ENCODE measurements at regions not wholly inside any gene's neighbourhood (a gene's known extent, or its start where the extent isn't known, plus 50 kb on each side); places are given as distances from the start of the nearest gene placed in this dataset.

GRCh38 chr21:28641731-28642130 lies 350.9 kb downstream of the LTN1 start:
- DNase-seq (ENCODE audit: low spot score) = no peak

DNA sequence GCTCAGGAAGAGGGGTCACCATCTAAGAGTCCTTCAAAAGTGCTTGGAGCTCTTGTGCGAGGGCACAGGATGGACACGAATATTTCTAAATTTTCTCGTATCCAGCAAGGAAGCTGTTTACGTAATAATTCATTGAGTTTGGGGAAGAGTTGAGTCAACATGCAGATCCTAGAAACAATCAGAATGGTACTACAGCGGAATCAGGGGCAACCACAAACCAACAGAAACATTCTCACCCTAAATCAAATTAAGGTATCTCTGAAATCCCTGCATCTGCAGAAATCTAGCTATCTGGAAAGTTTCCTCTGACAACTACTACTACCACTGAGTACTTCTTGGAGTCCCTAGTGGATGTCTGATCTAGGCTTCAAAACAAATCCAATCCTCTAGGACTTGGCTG lies 352.4 kb downstream of the LTN1 start:
- DNase-seq (ENCODE audit: low spot score) = no peak

GRCh38 chr21:28639737-28640136 lies 352.9 kb downstream of the LTN1 start:
- DNase-seq (ENCODE audit: low spot score) = no peak

DNA sequence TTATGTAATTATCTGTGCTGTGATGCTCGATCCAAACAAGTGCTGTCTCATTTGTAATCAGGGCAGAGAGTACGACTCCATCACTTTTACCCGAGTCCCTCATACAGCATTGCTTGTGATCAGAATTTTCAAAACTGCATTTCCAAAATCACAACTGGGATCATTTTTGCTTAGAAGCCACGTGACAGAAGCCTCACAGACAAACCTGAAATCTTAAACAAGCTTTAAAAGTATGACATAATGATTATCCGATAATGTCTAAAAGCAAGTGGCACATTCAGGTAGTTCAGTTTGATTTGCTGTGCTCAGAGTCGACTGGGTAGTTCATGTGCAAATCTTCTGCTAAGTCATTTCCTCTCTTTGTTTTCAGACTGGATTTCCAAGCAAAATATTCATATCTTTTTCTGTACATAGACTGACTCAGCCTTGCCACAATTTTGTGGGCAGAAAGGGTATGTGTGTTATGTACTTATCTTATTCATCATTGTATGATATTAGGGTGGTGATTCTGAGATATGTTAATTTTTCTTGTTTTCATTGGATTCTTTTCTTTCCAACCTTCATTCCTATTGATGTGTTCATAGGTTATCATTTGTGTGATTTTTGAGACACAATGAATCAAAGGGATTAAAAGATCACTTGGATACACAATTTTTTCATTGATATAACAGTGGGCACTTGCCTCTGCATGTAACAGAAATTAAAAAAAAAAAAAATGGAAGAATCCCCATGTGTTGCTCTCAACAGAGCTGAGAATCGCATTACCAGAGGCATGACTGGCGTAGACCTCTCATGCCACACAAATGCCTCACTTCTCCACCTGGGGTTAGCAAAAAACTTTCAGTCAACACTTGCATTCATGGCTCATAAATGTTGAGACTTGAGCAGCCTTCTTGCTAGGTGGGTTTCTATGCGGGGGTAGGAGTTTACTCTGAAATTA lies 355.7 kb downstream of the LTN1 start:
- DNase-seq (ENCODE audit: low spot score) = no peak

GRCh38 chr21:28635541-28635940 lies 357.1 kb downstream of the LTN1 start:
- DNase-seq (ENCODE audit: low spot score) = no peak

DNA sequence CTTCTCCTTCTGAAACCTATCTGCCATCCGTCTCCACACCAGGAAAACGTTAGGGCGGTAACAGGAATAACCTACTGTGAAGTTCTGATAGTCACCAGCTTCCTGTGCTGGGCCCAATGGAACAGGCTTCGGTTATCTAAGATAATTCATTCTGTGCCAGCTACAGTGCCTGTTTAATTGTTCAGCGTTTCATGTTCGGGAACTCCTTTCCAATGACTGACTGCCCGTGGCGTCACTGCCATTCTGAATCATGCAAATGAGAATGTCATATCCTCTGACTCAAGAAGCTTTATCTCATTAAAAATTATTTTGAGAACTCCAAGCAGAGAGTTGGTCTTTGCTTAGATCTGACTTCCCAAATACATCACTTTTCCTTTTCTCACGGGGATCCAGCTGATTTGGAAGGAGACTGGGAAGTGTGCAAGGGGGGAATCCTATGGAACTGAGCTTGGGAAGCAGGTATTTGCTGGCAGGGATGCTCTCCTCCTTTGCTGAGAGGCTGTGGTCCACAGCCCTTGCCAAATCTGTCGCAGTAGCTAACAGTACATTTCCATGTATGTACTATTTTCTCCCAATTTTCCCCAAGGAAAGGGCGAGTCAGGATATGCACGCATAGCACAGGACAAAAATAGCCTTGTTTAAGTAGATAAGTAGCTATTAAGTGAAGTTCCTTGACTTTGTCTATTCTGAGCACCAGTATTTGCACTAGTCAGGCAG lies 358.7 kb downstream of the LTN1 start:
- no peak for DNase-seq (ENCODE audit: low spot score)

DNA sequence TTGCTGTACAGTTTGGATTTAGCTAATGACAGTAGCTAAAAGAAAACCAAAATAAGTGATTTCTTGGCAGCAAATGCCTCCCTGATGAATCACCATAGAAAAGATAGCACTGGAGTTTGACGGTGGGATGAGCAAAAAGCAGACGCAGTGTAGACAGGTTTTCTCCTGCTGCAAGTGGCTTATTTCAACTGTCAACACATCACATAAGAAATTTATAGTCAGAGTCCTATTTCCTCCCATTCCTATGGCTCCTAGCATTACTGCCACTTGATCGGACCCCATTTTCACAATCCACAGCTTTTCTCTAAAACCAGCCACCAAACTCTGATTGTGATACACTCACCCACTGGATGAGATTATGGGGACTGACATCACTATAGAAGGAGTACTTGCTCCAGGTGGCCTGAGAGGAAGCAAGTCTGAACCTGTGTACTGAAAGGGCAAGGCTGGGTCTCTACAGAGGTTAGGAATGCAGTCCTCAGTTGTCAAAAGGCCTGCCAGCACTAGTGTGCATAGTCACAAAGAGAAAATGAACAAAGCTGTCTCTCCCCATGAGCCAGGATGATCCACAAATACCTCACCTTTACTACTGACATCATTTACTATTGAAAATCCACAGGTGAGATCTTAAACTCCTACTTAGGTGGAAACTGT lies 359.8 kb downstream of the LTN1 start:
- DNase-seq (ENCODE audit: low spot score) = no peak

DNA sequence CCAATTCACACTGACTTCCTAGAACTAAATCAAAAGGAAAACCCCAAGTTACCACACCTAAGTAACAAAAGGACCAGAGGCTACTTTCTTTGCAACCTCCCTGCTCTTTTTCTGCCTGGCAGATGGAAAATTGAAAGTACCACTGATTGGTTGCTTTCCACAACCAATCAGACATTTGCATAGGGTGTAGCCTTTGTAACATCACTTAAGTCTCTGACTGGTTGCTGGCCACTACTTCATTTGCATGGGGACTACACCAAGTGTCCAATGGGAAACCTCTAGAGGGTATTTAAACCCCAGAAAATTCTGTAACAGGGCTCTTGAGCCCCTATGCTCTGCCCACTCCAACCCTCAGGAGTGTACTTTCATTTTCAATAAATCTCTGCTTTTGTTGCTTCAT lies 365.0 kb downstream of the LTN1 start:
- no peak for DNase-seq (ENCODE audit: low spot score)

DNA sequence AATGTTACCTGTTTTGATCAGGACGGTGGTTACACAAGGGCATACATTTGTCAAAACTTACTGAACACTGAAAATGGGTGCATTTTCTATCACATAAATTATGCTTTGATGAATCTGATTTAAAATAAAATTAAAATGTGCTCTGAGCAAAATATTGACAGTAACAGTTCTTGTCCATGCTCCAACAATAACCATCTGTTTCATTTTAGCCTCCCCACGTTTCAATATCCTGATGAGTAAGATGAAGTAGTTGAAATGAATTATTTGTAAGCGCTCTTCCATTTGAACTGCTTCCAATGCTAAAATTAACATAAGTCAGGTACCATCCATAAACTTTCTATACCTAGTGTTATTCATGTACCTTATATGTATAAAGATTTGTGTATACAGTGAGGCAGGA lies 365.4 kb downstream of the LTN1 start:
- no peak for DNase-seq (ENCODE audit: low spot score)

DNA sequence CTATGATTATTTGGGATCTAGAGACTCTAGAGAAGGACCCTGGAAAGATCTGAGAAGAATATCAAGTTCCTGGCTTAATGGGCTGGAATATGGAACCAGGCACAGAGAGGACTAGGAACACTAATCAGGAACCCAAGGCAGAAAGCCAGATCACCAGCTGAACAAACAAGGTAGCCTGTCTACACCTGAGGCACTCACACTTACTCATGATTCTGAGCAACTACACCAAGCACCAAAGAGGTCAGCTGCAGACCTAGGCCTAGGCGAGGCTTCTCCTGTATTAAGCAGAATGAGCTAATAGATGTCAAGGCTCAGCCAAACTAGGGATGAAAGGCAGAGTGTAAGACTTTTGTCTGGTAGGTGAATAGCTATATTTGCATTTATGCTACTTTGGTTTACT lies 368.1 kb downstream of the LTN1 start:
- no peak for DNase-seq (ENCODE audit: low spot score)

DNA sequence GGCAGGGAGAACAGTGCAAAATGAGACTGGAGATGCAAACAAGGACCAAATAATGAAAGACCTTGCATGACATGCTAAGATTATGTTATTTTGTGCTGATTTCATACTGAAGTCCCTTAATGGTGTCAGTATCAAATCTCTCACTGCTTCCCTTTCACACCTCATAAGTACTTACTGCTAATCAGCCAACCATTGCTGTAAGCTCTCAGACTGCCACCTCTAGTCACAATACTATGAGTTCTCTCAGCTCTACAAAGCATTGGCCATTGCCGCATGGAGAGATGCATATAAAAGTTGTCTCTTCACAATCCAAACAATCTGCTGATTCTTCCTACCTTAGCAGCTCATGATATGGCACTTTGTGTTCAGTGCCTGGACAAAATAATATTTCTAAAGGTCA lies 375.4 kb downstream of the LTN1 start:
- no peak for DNase-seq (ENCODE audit: low spot score)

GRCh38 chr21:28615276-28615675 lies 377.4 kb downstream of the LTN1 start:
- no peak for DNase-seq (ENCODE audit: low spot score)

GRCh38 chr21:28614791-28615190 lies 377.9 kb downstream of the LTN1 start:
- no peak for DNase-seq (ENCODE audit: low spot score)

GRCh38 chr21:28608646-28609045 lies 384.0 kb downstream of the LTN1 start:
- no peak for DNase-seq (ENCODE audit: low spot score)

DNA sequence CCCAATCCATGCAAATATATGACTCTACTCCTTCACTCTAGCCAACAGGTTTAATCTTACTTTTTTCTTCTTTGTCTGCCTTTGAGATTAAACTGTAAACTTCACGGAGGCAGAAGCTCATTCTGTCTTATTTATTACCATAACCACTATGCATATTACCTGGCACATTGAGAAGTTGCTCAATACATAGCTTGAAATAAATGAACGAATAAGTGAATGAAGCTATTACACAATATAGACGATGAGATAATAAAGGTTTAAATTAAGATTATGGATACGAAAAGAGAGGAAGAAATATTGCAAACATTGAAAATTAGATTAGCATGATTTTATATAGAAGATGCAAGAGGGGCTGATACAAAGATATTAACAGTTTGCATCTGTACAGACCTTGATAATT lies 385.1 kb downstream of the LTN1 start:
- DNase-seq (ENCODE audit: low spot score) = no peak

DNA sequence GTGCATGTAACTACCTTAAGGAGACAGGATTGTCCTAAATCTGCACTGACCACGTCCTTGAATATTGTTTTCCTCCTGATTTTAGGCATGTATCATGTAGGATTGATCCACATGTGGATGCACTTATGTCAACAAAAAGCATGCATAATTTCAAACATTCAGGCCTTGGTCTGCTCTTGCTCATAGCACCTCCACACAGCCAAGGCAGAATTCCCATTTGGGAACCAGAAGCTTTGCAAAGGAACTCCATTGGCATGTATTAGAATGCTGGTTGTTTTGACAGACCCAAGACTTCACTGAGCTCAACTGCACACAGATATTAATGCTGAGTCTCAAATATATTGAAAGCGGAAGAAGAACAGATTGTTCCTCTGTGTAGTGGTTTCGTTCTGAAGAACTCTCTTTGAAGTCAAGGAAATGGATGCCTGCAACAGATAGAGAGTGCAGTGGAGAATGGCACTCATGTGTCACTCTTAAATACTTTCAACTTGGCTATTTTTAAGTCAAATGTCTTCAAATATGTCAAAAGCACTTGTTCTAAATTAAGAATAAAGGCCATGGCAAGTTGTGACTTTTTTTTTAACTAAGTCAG lies 387.6 kb downstream of the LTN1 start:
- peak; percentile 27 for DNase-seq (ENCODE audit: low spot score)

GRCh38 chr21:28602546-28602945 lies 390.1 kb downstream of the LTN1 start:
- no peak for DNase-seq (ENCODE audit: low spot score)

GRCh38 chr21:28598214-28598613 lies 394.5 kb downstream of the LTN1 start:
- DNase-seq (ENCODE audit: low spot score) = no peak

GRCh38 chr21:28592205-28592865 lies 400.3 kb downstream of the LTN1 start:
- no peak for DNase-seq (ENCODE audit: low spot score)

- DNase-seq (ENCODE audit: low spot score) = no peak
These were observed 402.0 kb downstream of the LTN1 start for GRCh38 chr21:28590676-28591075.

DNA sequence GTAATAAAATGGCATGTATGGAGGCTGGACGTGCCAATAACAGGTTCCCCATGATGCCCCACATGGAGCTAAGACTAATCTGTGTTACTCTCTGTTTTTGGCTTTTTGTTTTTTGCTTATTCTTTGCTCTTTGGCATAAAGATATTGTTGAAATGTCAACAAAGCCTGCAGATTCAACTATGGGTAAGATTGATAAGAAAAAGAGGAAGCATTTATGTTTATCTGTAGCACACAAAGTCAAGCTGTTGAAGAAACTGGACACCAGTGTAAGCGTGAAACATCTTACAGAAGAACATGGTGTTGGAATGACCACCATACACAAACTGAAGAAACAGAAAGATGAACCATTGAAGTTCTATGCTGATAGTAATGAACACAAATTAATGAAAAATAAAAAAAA lies 402.7 kb downstream of the LTN1 start:
- DNase-seq (ENCODE audit: low spot score) = no peak

DNA sequence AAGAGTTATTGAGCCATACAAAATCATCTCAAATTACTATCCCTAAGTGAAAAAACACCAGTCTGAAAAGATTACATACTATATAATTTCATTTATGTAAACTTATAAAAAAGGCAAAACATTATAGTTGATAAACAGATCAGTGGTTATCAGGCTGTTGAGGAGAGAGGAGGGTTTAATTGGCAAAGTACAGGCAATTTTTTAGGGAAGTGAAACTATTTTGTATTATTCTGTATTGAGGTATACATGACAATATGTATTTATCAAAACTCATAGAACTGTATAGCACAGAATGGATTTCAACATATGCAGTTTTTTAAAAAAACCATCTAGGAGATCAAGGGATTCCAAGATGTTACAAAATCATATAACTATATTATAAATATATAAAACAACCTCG lies 403.7 kb downstream of the LTN1 start:
- no peak for DNase-seq (ENCODE audit: low spot score)
